ENCODE measurements at regions not wholly inside any gene's neighbourhood (a gene's known extent, or its start where the extent isn't known, plus 50 kb on each side); places are given as distances from the start of the nearest gene placed in this dataset.
"Not testable (repeated sequence)": the region's sequence is repeated elsewhere in the genome, so short reads cannot be mapped to it uniquely, and the experiment has no call there.

GRCh38 chr9:34767087-34767486 lies 57.2 kb upstream of the CCL21 start:
- not testable (repeated sequence) for TF ChIP-seq CTCF, POLR2A (IDR thresholded peaks at IDR 0.05)
